ENCODE measurements at regions not wholly inside any gene's neighbourhood (a gene's known extent, or its start where the extent isn't known, plus 50 kb on each side); places are given as distances from the start of the nearest gene placed in this dataset.

DNA sequence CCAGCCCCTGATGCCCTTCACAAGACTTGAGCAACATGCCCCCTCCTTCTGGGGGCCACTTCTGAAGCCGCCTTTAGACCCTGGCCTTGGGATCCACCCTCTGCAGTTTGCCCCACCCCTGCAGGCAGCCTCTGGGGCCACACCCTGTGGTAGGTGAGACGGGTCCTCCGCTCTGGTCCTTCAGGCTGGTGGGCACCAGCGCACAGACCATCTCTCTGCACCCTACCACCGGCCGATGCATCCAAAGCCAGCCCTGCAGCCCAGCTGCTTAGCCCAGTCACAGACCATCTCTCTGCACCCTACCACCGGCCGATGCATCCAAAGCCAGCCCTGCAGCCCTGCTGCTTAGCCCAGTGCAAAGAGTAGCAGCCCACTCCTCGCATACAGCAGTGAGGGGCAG is 159.3 kb upstream of the ECI2 start:
- no peak for DNase-seq (ENCODE audit: low read depth)

DNA sequence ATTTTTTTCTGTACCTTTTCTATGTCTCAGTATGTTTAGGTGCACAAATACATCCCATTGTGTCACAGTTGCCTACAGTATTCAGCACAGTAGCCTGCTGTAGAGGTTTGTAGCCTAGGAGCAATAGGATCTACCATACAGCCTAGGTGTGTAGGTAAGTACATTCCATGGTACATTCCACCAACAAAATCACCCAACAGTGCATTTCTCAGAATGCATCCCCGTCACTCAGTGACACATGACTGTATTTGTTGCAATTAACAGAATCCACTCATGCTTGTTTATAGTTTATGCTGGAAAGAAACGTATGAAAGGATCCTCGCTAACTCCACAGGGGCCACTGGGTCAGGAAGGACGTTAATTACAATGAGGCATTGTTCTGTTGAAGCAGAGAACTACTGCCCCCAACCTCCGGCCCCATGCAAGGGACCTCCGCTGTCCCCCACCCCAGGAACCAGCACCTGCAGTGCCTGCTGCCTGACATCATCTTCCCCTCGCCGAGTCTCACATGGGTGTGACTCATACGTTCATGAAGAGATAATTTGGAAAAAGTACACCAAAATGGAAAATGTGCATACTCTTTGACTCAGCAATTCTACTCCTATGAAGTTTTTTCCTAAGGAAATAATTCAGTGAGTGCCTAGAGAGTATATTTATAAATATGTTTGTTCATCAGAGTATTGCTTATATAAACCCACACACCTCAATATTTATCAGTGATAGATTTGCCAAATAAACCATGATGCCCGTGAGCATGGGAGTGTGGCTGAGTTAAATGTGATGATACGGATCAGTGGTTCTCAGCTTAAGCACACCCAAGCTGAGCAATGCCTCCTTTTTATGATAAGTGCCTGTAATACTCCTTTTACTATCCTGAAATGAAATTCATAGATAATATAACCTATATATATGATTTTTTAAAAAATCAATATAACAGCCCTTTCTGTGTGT is 156.4 kb upstream of the ECI2 start:
- no peak for DNase-seq (ENCODE audit: low read depth)

DNA sequence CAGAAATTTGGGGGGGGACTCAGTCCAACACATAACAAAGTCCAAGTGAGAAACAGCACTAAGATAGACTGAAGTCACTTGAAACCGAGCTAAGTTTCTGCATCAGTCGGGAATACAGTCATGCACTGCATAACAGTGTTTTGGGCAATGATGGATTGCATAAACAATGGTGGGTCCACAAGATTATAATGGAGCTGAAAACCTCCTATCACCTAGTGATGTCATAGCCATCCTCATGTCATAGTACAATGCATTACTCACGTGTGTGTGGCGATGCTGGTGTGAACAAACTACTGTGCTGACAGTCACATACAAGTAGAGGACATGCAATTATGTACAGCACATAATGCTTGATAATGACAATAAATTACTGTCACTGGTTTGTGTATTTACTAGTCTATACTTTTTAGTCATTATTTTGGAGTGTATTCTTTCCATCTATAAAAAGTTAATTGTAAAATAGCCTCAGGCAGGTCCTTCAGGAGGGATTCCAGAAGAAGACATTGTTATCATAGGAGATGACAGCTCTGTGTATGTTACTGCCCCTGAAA is 154.5 kb upstream of the ECI2 start:
- no peak for DNase-seq (ENCODE audit: low read depth)

DNA sequence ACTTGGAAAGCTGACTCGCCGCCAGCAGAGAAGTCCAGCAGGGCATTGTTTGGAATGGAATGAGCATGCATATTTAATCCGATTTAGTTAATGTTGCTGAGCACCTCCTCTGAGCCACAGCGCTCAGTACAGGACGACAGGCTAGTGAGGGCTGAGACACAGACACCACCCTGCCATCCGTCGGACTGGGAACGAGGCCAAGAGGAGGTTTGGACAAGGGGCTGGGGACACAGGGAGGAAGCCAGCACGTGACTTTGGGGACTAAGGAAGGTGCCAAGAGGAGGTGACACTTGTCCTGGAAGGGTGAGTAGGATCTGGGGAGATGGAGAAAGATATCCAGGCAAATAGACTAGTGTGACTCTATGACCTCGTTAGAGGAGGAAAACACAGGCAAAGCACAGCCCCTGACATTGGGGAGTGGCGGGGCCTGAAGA is 152.5 kb upstream of the ECI2 start:
- DNase-seq (ENCODE audit: low read depth): no peak

DNA sequence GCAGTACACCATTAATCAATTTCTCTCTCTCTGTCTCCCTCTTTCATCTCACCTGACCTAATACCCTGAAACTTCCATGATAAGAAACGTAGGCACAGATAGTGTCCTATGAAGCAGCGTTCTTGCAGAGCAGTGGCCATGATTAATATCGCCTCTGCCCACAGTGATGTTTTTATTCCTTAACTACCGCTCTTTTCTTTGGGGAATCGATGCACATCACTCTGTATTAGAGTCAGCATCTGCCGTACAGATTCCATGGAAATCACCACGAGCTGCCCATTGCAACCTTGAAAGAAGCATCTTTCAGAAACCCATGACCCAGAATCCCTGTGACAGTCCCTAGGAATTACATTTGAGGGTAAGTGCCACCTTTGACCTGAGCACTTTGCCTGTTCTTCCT is 152.0 kb upstream of the ECI2 start:
- DNase-seq (ENCODE audit: low read depth): no peak

DNA sequence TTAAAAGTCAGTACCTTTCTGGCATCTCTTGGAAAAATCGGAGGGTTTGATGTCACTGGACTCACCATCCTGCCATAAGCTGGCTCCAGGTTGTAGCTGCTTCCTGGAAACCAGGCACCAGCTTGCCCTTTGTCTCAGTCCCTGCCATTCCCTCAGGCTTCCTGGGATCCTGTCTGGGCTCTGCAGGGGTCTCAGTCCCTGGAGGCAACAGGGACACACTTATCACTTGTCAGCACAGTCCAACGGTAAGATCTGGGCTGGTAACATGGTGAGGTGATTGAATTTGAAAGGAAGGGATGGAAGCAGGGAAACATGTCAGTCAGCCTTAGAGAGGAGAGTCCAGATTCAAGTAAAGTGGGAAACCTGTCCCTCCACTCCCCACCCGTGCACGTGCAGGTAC is 147.6 kb upstream of the ECI2 start:
- no peak for DNase-seq (ENCODE audit: low read depth)

DNA sequence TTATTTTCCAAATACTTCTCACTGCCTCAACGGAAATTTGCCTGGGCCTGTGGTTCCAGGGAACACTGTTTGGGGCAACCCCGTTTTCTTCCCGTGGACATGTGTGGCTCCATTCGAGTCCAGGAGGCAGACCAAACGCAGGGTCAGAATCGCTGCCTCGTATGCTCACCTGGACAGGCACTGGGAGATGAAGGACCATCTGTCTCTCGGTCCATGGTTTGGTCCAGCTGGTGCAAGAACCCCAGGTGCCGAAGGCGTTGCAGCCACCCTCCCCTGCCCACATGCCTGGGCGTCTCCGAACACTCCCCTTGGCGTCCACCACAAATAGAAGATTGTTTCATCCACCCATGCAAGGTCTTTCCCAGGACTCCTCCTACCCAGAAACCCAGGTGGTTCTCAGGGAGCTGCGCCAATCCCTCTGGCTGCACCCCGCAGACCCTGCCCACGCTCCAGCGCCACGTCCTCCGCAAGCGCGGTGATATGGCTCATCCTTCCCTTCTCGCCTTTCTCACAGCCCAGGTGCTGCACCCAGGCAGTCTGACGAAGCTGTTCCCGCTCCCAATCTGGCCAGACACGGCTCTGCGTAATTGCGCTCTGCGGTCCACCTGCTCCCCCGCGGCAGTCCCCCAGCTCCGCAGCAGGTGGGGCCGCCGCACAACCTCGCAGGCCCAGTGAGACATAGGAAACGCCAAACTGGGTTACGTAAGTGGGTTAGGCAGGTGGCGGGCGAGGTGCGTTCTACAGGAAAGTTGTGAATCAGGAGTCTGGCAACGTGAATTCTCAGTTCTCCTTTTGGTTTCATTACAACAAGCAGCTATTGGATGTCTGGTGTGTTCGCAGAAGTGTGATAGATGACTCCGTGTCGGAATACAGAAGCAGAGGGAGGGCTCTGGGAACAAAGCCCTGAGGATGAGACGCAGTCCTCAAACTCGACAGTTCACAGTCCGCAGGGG is 146.2 kb upstream of the ECI2 start:
- no peak for DNase-seq (ENCODE audit: low read depth)

DNA sequence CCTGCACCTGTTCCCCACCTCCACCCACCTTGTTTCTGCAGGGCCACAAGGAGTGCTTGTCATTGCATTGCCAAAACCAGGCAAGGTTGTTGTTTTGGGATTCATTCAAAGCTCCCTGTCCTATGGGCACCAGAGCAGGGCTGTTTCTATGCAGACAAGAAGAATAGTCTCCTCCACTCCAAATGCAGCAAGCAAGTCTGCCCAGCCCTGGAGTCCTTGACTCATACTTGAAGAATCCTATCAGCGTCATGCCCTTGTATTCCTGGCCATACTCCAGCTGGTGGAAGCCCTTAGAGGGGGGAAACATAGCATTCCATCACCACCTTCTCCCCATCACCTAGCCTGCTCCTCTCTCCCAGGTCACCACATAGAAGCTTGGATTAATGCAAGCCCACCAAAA is 145.3 kb upstream of the ECI2 start:
- no peak for DNase-seq (ENCODE audit: low read depth)

DNA sequence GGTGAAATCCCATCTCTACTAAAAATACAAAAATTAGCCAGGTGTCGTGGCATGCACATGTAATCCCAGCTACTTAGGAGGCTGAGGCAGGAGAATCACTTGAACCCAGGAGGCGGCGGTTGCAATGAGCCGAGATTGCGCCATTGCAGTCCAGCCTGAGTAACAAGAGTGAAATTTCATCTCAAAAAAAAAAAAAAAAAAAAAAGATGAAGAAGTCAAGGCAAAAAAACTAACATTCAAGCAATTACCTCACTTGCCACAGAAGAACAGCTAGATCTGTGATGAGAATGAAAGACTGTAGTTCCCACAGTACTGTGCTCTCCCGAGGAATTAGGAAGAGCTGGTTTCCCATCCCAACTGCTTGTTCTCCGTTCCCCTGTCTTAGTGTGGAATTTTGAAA is 144.7 kb upstream of the ECI2 start:
- no peak for DNase-seq (ENCODE audit: low read depth)

DNA sequence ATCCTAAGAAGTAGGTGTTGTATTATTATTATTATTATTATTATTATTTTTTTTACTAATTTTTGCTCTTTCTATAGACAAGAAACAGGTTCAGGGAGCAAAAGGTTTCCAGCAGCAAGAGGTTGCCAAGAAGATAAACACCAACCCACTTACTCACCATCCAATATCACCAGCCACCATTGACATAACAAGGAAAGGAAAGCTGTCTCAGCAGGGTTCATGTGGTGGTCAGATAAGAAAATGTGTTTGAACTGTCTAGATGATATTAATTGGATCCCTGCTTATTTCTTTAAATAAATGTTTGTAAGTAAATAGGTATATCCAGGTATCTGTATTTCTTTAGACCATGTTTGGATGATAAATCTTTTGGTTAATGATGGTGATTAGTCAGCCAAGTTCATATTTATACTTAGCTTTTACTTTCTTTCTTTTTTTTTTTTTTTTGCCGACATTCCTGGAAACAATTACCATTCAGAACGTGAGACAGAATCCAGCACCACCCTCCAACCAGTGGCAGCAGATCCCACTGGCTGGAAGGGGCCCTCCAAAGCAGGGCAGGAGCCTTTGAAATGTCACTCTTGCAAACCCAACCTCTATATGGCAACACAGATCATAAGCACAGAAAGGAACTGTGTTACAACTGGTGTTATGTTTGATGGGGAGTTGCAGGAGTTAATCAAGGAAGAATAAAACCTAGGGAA is 139.2 kb upstream of the ECI2 start:
- no peak for DNase-seq (ENCODE audit: low read depth)

DNA sequence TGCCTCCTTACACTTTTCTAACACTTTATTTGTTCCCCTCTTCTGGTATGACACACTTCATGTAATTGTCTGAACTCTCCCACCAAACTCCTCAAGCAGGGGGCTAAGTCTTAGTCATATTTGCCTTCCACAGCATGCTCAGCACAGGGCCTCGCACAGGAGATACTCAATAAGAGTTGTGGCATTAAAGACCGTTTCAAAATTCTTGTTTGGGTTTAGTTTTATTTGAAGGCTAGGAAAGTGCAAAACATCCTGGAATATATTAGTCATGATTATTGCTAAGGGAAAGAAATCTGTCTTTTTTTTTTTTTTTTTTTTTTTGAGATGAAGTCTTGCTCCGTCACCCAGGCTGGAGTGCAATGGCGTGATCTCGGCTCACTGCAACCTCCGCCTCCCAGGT is 137.6 kb upstream of the ECI2 start:
- DNase-seq (ENCODE audit: low read depth): no peak

DNA sequence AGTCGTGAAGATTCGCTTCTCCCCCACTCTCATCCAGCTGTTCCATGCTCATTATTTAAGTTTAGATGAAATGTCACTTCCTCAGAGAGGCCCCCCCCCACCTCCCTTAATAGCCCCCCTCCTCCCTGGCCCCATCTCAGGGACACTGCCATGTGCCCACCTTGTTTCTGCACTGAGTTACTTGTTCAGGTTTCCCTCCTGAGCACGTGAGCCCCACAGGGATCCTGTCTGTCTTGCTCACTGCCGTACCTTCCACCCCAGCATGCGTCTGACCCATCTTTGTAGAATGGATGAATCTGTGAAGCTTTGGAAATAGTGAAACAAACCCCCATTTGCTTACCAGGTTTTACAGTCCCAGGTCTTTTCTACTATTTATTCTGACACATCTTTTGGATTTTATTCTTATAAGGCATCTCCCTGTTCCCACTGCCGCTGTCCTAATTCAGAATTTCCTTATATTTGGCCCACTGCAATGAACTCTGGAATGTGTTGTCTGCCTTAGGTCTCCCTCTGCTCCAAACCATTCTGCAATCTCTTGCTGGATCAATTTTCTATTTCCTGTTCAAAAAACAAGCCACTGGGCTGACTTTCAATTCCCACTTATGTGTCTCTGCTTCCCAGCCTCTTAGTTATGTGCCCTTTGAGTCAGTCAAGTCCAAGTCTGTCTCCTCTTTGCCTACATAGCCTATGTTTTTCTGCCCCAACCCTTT is 136.5 kb upstream of the ECI2 start:
- no peak for DNase-seq (ENCODE audit: low read depth)

DNA sequence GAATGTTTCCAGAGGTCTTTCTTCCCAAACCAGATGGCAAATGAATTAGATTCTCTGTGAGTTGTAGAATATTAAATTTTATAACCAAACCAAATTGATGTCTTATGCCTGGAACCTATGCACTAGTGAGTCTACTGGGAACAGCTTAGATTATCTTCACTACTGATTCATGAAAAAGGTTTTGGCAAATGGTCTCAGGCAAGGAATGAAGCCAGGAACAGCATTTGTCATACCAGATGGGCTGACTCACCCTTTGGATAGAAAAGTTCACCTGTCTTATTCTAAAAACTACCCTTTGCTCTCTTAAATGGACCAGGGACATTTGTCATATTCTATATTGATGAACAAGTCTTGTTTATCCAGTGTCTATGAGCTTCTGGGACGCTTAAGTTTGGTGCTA is 135.4 kb upstream of the ECI2 start:
- no peak for DNase-seq (ENCODE audit: low read depth)

DNA sequence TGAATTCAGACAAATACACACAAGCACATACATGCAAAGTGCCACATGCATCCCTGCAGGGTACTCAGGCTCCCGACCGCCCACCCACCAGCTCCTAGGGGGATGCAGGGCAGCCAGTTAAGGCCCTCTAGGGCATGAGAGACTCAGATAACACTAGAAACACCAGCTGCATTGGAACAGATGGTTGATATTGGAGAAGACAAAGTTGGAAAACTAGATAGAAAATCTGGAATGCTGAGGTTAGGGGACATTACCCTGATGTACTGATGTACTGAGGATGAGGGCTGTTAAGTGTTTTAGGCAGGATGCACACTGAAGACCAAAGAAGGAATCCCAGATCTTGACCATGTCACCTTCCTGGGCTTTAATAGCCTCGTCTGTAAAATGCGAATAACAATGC is 134.6 kb upstream of the ECI2 start:
- DNase-seq (ENCODE audit: low read depth): no peak

DNA sequence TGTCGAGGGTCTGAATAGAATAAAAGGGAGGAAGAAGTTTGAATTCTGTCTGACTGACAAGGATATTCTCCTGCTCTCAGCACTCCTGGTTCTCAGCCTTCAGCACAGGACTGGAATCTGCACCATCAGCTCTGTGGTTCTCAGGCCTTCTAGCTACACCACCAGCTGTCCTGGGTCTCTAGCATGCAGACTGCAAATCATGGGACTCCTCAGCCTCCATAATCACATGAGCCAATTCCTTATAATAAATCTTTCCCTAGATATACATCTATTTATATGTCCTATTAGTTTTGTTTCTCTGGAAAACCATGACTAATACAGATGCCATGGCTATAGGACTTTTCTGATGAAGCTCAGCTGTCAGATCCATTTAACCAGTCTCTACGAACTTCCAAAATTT is 132.8 kb upstream of the ECI2 start:
- no peak for DNase-seq (ENCODE audit: low read depth)

DNA sequence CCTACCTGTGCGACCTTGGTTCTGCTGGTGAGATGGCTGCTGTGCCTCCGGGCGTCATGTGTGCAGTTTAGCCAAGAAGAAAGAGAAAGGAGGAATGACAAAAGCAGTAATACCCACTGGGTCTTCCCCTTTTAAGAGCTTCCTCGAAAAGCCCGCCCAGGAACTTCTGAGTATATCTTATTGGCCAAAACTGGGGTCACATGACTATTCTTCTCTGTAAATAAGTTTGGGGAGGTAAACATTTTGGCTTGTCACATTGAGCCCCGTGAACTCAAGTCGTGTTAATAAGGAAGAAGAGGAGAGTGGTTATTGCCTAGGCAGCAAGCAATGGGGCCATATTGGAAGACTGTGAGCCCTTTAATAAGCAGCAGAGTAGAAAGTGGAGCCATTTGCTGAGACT is 130.4 kb upstream of the ECI2 start:
- DNase-seq (ENCODE audit: low read depth): no peak

DNA sequence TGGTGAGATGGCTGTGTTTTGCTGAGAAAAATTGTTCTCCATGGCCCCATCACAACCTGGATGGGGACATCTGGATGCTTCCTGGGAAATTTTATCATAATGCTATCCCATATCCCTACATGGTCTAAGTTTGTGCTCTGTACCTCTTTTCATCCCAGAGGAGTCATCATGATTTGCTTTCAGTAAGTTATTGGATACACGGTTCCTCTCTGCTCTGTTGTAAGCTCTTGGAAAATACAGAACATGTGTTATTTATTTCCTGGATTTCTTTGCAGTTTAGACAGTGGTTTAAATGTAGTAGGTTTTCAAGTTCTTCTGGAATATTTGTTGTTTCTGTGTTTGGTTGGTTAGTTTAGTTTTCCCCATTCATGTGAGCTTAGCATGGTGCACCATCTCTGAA is 129.2 kb upstream of the ECI2 start:
- no peak for DNase-seq (ENCODE audit: low read depth)

DNA sequence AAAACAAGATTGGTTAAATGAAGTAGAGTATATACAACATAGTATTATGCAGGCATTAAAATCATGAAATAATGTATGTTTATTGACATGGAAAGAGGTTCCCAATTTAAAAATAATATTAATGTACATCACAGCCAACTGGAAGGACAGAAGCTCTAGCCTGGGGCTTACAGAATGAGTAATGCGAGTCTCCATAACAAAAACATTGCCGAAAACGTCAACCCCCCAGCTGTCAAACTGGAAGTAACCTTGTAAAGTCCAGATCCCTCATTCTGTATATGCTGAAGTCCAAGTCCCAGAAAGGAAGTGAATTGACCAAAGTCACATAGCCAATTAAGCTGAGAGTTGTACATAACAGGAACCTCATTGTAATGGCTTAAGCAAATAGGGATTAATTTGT is 128.7 kb upstream of the ECI2 start:
- DNase-seq (ENCODE audit: low read depth): no peak

DNA sequence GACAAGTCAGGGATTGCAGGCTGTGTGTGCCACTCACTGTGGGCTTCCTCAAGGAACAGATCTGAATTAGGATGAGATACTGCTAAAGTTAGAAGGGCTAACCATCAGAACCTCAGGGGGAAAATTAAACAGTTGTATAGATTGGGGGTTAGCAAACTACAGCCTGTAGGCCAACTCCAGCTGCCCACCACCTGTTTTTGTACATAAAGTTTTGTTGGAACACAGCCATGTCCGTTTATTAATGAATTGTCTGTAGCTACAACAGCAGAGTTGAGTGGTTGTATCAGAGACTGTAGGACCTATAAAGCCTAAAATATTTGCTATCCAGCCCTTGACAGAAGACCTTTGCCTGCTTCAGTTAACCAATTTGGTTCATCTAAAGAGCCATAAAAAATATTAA is 127.2 kb upstream of the ECI2 start:
- no peak for DNase-seq (ENCODE audit: low read depth)

DNA sequence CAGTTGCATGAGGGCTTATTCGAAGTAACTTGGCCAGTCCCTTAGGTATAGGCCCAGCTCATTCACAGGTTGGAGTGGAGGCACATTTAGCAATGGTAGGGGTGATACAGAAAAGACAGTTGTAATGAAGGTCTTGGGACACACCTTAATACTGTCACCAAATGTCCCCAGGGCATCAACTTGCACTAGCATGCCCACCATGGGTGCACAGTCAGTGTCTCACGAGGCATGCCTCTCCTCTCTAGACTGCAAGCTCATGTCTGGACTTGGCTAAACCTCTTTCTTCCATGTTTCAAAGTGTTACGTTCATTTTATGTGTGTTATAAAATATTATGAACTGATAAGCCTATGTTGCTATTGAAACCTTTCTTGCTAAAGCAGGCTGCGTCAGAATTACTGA is 124.0 kb upstream of the ECI2 start:
- DNase-seq (ENCODE audit: low read depth): no peak

DNA sequence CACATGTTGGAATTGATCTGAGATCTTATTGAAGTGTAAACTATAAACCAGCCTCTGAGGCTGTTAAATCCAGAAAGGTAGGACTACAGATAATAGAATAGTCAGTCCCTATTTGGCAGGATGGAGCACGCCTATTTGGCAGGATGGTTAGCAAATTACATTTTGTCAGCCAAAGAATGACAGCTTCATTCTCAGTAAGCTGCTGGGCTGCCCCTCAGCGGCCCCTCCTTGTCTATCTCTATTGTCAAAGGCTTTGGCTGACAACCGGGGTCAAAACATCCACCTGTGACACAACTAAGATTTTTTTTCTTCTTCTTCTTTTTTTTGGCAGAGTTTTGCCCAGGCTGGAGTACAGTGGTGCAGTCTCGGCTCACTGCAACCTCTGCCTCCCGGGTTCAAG is 123.4 kb upstream of the ECI2 start:
- no peak for DNase-seq (ENCODE audit: low read depth)

DNA sequence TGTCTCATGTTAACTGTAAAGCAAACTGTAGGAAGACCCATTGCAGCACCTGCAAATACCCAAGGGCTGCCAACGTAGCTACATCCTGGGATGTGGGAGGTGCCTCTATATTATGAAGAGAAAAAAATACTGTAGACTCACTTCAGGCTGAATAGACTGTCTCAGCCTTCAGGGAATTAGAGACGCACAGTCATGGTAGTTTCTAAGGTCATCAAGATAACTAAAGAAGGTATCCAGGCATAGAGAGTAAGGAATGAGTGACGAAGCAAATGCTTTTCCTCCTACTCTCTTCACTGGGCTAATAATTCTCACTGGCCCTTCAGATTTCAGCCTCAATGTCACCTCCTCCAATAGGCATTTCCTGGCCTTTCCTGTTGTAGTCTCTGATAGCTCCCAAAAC is 121.6 kb upstream of the ECI2 start:
- no peak for DNase-seq (ENCODE audit: low read depth)
